GM12878 (cell line): ENCODE measurements at regions not wholly inside any gene's neighbourhood (a gene's known extent, or its start where the extent isn't known, plus 50 kb on each side); places are given as distances from the start of the nearest gene placed in this dataset.

Source experiments
- ATAC-seq: fragments of 200-7000 bp; cut with Tn5 transposase; 3 replicates; pipeline ENCODE4 v1.9.1; 2020; ENCODE audit warnings: mild to moderate bottlenecking, moderate library complexity
- BruUV-seq: library from RNA; stranded (reverse); fragments of 400-500 nt; replicated peaks from 2 replicates; lab custom pipeline; 2021; lab: Mats Ljungman, UMichigan
- CTCF ChIA-PET: fragments of 300-600 bp; sonication (Branson Sonifier 250); formaldehyde crosslinking; extraction: SDS; loops from one replicate; lab custom pipeline; 2021; ENCODE audit warnings: inconsistent platforms; lab: Yijun Ruan, JAX
- POLR2A ChIA-PET: fragments of 350-600 bp; formaldehyde crosslinking; extraction: SDS; loops from one replicate; lab custom pipeline; 2021; ENCODE audit warnings: inconsistent platforms; lab: Charles Lee
- RAD21 ChIA-PET: fragments of 300-600 bp; sonication (Branson Sonifier 250); formaldehyde crosslinking; loops from one replicate; lab custom pipeline; 2023; ENCODE audit warnings: antibody characterized with exemption; ENCODE audit not compliant: unreplicated experiment; lab: Charles Lee
- SMC1A ChIA-PET: fragments of 300-600 bp; sonication (Branson Sonifier 250); formaldehyde crosslinking; loops from one replicate; lab custom pipeline; 2023; ENCODE audit not compliant: unreplicated experiment, uncharacterized antibody; lab: Charles Lee
- DNase-seq: peaks from one replicate; pipeline ENCODE4 v3.0.0-alpha.2; 2011; ENCODE audit warnings: low read depth, low spot score
- FAIRE-seq: peaks from 3 replicates; lab custom pipeline; 2011; peaks lifted over from hg19 to GRCh38; lab: Jason Lieb, UNC
- H2AFZ ChIP-seq: 2 replicates; pipeline ENCODE4 v1.6.0; 2011; ENCODE audit warnings: low read depth, low read length, control low read depth; ENCODE audit not compliant: control insufficient read depth
- H3K27ac ChIP-seq: 2 replicates; pipeline ENCODE4 v1.5.1; 2011; ENCODE audit warnings: control low read depth; ENCODE audit not compliant: control insufficient read depth, insufficient read depth
- H3K27me3 ChIP-seq, 2 experiments: replicated peaks in 1 of 2; 2 replicates each; pipeline versions ENCODE4 v1.6.0 to v1.6.1; 2011; ENCODE audit warnings: low read length in 1 of 2; ENCODE audit not compliant: control insufficient read depth in 2 of 2, insufficient read depth in 2 of 2
- H3K36me3 ChIP-seq, 2 experiments: 2 replicates each; pipeline ENCODE4 v1.5.1; 2011; ENCODE audit warnings: low read length in 1 of 2; ENCODE audit not compliant: control insufficient read depth in 2 of 2, insufficient read depth in 2 of 2
- H3K4me1 ChIP-seq: 2 replicates; pipeline ENCODE4 v1.6.1; 2011; ENCODE audit warnings: mild to moderate bottlenecking, low read length, moderate library complexity, mixed read lengths; ENCODE audit not compliant: control insufficient read depth, insufficient read depth
- H3K4me2 ChIP-seq: 2 replicates; pipeline ENCODE4 v1.6.0; 2011; ENCODE audit warnings: control low read depth; ENCODE audit not compliant: control insufficient read depth, insufficient read depth
- H3K4me3 ChIP-seq: fragments of 200-600 bp; sonication (generic); 2 replicates; pipeline ENCODE4 v1.5.1; 2016
- H3K79me2 ChIP-seq: 2 replicates; pipeline ENCODE4 v1.6.0; 2011; ENCODE audit warnings: low read length; ENCODE audit not compliant: control insufficient read depth, insufficient read depth
- H3K9ac ChIP-seq: 2 replicates; pipeline ENCODE4 v1.8.0; 2011; ENCODE audit warnings: low read length, control low read depth, mixed read lengths; ENCODE audit not compliant: control insufficient read depth, insufficient read depth
- H3K9me3 ChIP-seq: replicated peaks from 3 replicates; pipeline ENCODE4 v1.5.1; 2011; ENCODE audit warnings: mild to moderate bottlenecking, low read length; ENCODE audit not compliant: control insufficient read depth, insufficient read depth
- H4K20me1 ChIP-seq: 2 replicates; pipeline ENCODE4 v1.6.0; 2011; ENCODE audit not compliant: control insufficient read depth, insufficient read depth
- BCLAF1 ChIP-seq: fragments of 450-650 bp; IDR thresholded peaks from 2 replicates; pipeline ENCODE4 v1.6.1; 2017; ENCODE audit warnings: antibody characterized with exemption, mild to moderate bottlenecking, moderate library complexity
- BHLHE40 ChIP-seq, 2 experiments: fragments of 450-650 bp in 1 of 2; IDR thresholded peaks; 2 replicates each; pipeline ENCODE4 v1.6.1; 2011 to 2017; ENCODE audit warnings: low read depth in 2 of 2, borderline replicate concordance in 1 of 2, improper control_type of control experiment in 1 of 2, low read length in 1 of 2, mild to moderate bottlenecking in 1 of 2
- BMI1 ChIP-seq: fragments of 450-650 bp; IDR thresholded peaks from 2 replicates; pipeline ENCODE4 v1.6.1; 2016; ENCODE audit warnings: mild to moderate bottlenecking, moderate library complexity, borderline replicate concordance
- CHD4 ChIP-seq: fragments of 200-600 bp; sonication (generic); IDR thresholded peaks from 2 replicates; pipeline ENCODE4 v1.6.1; 2016; ENCODE audit warnings: mild to moderate bottlenecking
- EGR1 ChIP-seq, 2 experiments: IDR thresholded peaks; 1 replicate in 1 of 2; 2 replicates in 1 of 2; pipeline ENCODE4 v1.6.1; 2011 to 2012; ENCODE audit warnings: low read depth in 2 of 2, low read length in 2 of 2, borderline replicate concordance in 1 of 2, mild to moderate bottlenecking in 1 of 2, moderate library complexity in 1 of 2
- ESRRA ChIP-seq: IDR thresholded peaks from 2 replicates; pipeline ENCODE4 v1.6.1; 2012; ENCODE audit warnings: mild to moderate bottlenecking, low read length, improper control_type of control experiment
- GABPA ChIP-seq: IDR thresholded peaks from 2 replicates; pipeline ENCODE4 v1.6.1; 2014; ENCODE audit warnings: antibody characterized with exemption, low read depth, mild to moderate bottlenecking, inconsistent platforms
- IRF4 ChIP-seq: IDR thresholded peaks from 2 replicates; pipeline ENCODE4 v1.6.1; 2011; ENCODE audit warnings: low read depth, low read length
- JUND ChIP-seq: IDR thresholded peaks from 2 replicates; pipeline ENCODE4 v1.6.1; 2012; ENCODE audit warnings: low read depth, mild to moderate bottlenecking, low read length, improper control_type of control experiment, moderate library complexity
- NR2C1 ChIP-seq: fragments of 450-650 bp; IDR thresholded peaks from 2 replicates; pipeline ENCODE4 v1.6.1; 2017; ENCODE audit warnings: antibody characterized with exemption, mild to moderate bottlenecking, moderate library complexity
- NR2C2 ChIP-seq: IDR thresholded peaks from 2 replicates; pipeline ENCODE4 v1.6.1; 2011; ENCODE audit warnings: borderline replicate concordance, low read depth; ENCODE audit not compliant: control insufficient read depth, insufficient read length
- NR2F1 ChIP-seq: fragments of 450-650 bp; conservative IDR thresholded peaks from 2 replicates; pipeline ENCODE4 v1.6.1; 2017; ENCODE audit warnings: mild to moderate bottlenecking
- NRF1 ChIP-seq: conservative IDR thresholded peaks from 2 replicates; pipeline ENCODE4 v1.6.1; 2011; ENCODE audit warnings: mild to moderate bottlenecking, low read depth, low read length, improper control_type of control experiment
- POU2F2 ChIP-seq: IDR thresholded peaks from 3 replicates; pipeline ENCODE4 v1.6.1; 2011; ENCODE audit warnings: low read depth, mild to moderate bottlenecking, low read length, borderline replicate concordance
- RELA ChIP-seq: fragments of 450-650 bp; IDR thresholded peaks from 2 replicates; pipeline ENCODE4 v1.8.0; 2014; ENCODE audit warnings: borderline replicate concordance; ENCODE audit not compliant: partially characterized antibody
- SIN3A ChIP-seq: IDR thresholded peaks from 2 replicates; pipeline ENCODE4 v1.6.1; 2012; ENCODE audit warnings: low read depth, low read length, improper control_type of control experiment
- SIX5 ChIP-seq: IDR thresholded peaks from 2 replicates; pipeline ENCODE4 v1.6.1; 2011; ENCODE audit warnings: mild to moderate bottlenecking, low read depth, low read length, moderate library complexity; ENCODE audit not compliant: severe bottlenecking
- ZNF207 ChIP-seq: fragments of 450-650 bp; IDR thresholded peaks from 2 replicates; pipeline ENCODE4 v1.6.1; 2014; ENCODE audit warnings: antibody characterized with exemption, mild to moderate bottlenecking, borderline replicate concordance
- ZZZ3 ChIP-seq: IDR thresholded peaks from 2 replicates; pipeline ENCODE4 v1.6.1; 2011; ENCODE audit warnings: low read depth; ENCODE audit not compliant: control insufficient read depth, insufficient read length
- WGBS: methylation state at CpG from one replicate; pipeline ENCODE4 v1.1.6; 2016; ENCODE audit warnings: low lambda C conversion rate; ENCODE audit not compliant: insufficient replicate concordance, insufficient coverage; ENCODE audit errors: missing lambda C conversion rate; 5-methylcytosine and 5-hydroxymethylcytosine counted together
- in situ Hi-C: fragments of 300-500 bp; cut with MboI; formaldehyde crosslinking; loops from 9 replicates; pipeline ENCODE4 v1.14.3; 2018; ENCODE audit warnings: mixed read lengths
- intact Hi-C: fragments of 100-400 bp; cut with micrococcal nuclease; formaldehyde crosslinking; loops from one replicate; pipeline ENCODE4 v1.14.2; 2022; ENCODE audit not compliant: unreplicated experiment

GRCh38 chr2:8303322-8303832 is 378.5 kb upstream of the ID2 start:
- Histone ChIP-seq H3K27me3 (no peaks in the 10 kb centered on the region), H3K4me1 (peaks cover 74% of the 10 kb centered on the region), H2AFZ (no peak overlapping the region), H3K27ac (peak overlapping the region; percentile 81), H3K36me3 (no peaks in the 10 kb centered on the region; a peak in 2 of 4 replicates), H3K9me3 (peaks cover 16% of the 10 kb centered on the region), H3K79me2 (no peaks in the 10 kb centered on the region), H3K4me2 (peak overlapping the region; percentile 83), H3K9ac (peak overlapping the region; percentile 24; the same call in 1 of the 2 replicates), H4K20me1 (no peaks in the 10 kb centered on the region), H3K4me3 (no peak overlapping the region)
- DNase-seq: peak; percentile 95
- ChIA-PET POLR2A (interaction anchor here (0.6 to 5.8 kb wide), 4 partner anchors 10 to 264 kb away, joined by 3 to 30 read pairs (median 4); no protein-coding TSS in a partner anchor), RAD21 (interaction anchor here (0.6 to 5.6 kb wide), 8 partner anchors 9 to 381 kb away, joined by 3 to 79 read pairs (median 4); no protein-coding TSS in a partner anchor), SMC1A (interaction anchor here (0.6 to 16.5 kb wide), 6 partner anchors 10 to 377 kb away, joined by 3 to 352 read pairs (median 4); no protein-coding TSS in a partner anchor), CTCF (interaction anchor here (5.2 kb wide), 1 partner anchor 10 kb away, joined by 25 read pairs; no protein-coding TSS in a partner anchor)
- WGBS: 0% methylated on average over 10 of the region's 10 CpGs
- peak; percentile 77 for ATAC-seq
- intact Hi-C loops: loop anchor here (1.0 to 10.0 kb wide), 16 partner anchors 10 to 877 kb away; partner anchors contain the start of gene ID2
- FAIRE-seq: peak; percentile 54
- in situ Hi-C loops: loop anchor here (5.0 kb wide), 3 partner anchors 174 to 379 kb away; partner anchors contain the start of gene ID2
- no TSS peak for BruUV-seq
- TF ChIP-seq BMI1 (peak; percentile 86), EGR1 (IDR thresholded peaks at IDR 0.05; ENCODE audit: borderline replicate concordance in 1 of 2, low read depth in 2 of 2, low read length in 2 of 2) (peak in 1 of 2 experiments; percentile 37; a peak in 1 of 3 replicates), BHLHE40 (IDR thresholded peaks at IDR 0.05; ENCODE audit: borderline replicate concordance in 1 of 2, low read depth in 2 of 2, low read length in 1 of 2) (peak; percentile 78 to 87), ESRRA (0 out of 2 replicates have a peak, but pooled peaks have one; percentile 24), BCLAF1 (no peak), ZNF207 (peak; percentile 70; the same call in 1 of the 2 replicates), SIX5 (no peak), NR2C2 (no peak), SIN3A (no peak), NR2C1 (no peak), RELA (peak; percentile 46), JUND (peak; percentile 45; the same call in 1 of the 2 replicates), CHD4 (peak; percentile 88; the same call in 1 of the 2 replicates), IRF4 (peak; percentile 97), ZZZ3 (no peak), NR2F1 (peak; percentile 99), POU2F2 (peak; percentile 87), GABPA (peak; percentile 67; the same call in 1 of the 2 replicates), NRF1 (no peak)
